Fibroblast of skin of right quadriceps (primary cell): ENCODE measurements at regions not wholly inside any gene's neighbourhood (a gene's known extent, or its start where the extent isn't known, plus 50 kb on each side); places are given as distances from the start of the nearest gene placed in this dataset.
"Not testable (repeated sequence)": the region's sequence is repeated elsewhere in the genome, so short reads cannot be mapped to it uniquely, and the experiment has no call there.

ENCODE experiments used
- DNase-seq: peaks from one replicate; pipeline ENCODE4 v3.0.0-alpha.2; 2013

GRCh38 chr21:23111070-23111600 lies 2112.9 kb downstream of the NCAM2 start:
- DNase-seq, result no peak

GRCh38 chr21:23119491-23119890 lies 2121.3 kb downstream of the NCAM2 start:
- DNase-seq, result no peak

- no peak for DNase-seq
Observed at GRCh38 chr21:23127973-23128372, 2129.8 kb downstream of the NCAM2 start.

- no peak for DNase-seq
Observed at GRCh38 chr21:23130308-23130707, 2132.1 kb downstream of the NCAM2 start.

- DNase-seq, result no peak
Observed at GRCh38 chr21:23131177-23131576, 2133.0 kb downstream of the NCAM2 start.

GRCh38 chr21:23138797-23139196 lies 2140.6 kb downstream of the NCAM2 start:
- DNase-seq, result no peak

GRCh38 chr21:23152130-23152529 lies 2153.9 kb downstream of the NCAM2 start:
- DNase-seq, result no peak

GRCh38 chr21:23153842-23154241 lies 2155.6 kb downstream of the NCAM2 start:
- not testable (repeated sequence) for DNase-seq

GRCh38 chr21:23155281-23155680 lies 2157.1 kb downstream of the NCAM2 start:
- DNase-seq, result no peak

- no peak for DNase-seq
Observed at GRCh38 chr21:23160914-23161313, 2162.7 kb downstream of the NCAM2 start.

- DNase-seq, result no peak
Observed at GRCh38 chr21:23162198-23162946, 2164.2 kb downstream of the NCAM2 start.
